ENCODE measurements at regions not wholly inside any gene's neighbourhood (a gene's known extent, or its start where the extent isn't known, plus 50 kb on each side); places are given as distances from the start of the nearest gene placed in this dataset.

DNA sequence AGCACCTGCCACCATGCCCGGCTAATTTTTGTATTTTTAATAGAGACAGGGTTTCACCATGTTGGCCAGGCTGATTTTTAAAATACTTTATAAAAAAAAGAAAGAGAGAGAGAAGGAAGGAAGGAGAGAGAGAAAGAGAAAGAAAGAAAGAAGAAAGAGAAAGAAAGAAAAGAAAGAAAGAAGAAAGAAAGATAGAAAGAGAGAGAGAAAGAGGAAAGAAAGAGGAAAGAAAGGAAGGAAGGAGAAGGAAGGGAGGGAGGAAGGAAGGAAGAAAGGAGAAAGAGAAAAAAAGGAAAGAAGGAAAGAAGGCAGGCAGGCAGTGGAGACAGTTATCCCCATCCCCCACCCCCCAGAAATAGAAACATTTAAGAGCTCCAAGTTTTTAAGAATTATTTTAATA is 69.9 kb downstream of the TOMM20 start:
- TF ChIP-seq, protein P1, sequence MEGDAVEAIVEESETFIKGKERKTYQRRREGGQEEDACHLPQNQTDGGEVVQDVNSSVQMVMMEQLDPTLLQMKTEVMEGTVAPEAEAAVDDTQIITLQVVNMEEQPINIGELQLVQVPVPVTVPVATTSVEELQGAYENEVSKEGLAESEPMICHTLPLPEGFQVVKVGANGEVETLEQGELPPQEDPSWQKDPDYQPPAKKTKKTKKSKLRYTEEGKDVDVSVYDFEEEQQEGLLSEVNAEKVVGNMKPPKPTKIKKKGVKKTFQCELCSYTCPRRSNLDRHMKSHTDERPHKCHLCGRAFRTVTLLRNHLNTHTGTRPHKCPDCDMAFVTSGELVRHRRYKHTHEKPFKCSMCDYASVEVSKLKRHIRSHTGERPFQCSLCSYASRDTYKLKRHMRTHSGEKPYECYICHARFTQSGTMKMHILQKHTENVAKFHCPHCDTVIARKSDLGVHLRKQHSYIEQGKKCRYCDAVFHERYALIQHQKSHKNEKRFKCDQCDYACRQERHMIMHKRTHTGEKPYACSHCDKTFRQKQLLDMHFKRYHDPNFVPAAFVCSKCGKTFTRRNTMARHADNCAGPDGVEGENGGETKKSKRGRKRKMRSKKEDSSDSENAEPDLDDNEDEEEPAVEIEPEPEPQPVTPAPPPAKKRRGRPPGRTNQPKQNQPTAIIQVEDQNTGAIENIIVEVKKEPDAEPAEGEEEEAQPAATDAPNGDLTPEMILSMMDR (conservative IDR thresholded peaks at IDR 0.05; ENCODE audit: low read depth, low read length), result no peak
- TF ChIP-seq EZH2 (IDR thresholded peaks at IDR 0.05; ENCODE audit: borderline replicate concordance, low read depth, low read length, poor library complexity, severe bottlenecking), result no peak
